Gastroesophageal sphincter (tissue), 4 donors: ENCODE measurements at regions not wholly inside any gene's neighbourhood (a gene's known extent, or its start where the extent isn't known, plus 50 kb on each side); places are given as distances from the start of the nearest gene placed in this dataset.

Source experiments
- ATAC-seq: fragments of 150-250 bp; one replicate; pipeline ENCODE4 v1.9.1; 2016; ENCODE audit warnings: mild to moderate bottlenecking, moderate library complexity
- H3K27ac ChIP-seq, 4 donors: fragments of 200-600 bp; sonication (generic) in 3 of 4; 1 replicate in 3 of 4; 2 replicates in 1 of 4; pipeline ENCODE4 v1.5.1; 2016 to 2019
- H3K27me3 ChIP-seq: fragments of 200-600 bp; sonication (generic); one replicate; pipeline ENCODE4 v1.5.1; 2019
- H3K36me3 ChIP-seq, 2 donors: fragments of 200-600 bp; sonication (generic); one replicate each; pipeline ENCODE4 v1.5.1; 2019; ENCODE audit warnings: control low read depth in 1 of 2
- H3K4me1 ChIP-seq, 3 donors: fragments of 200-600 bp; sonication (generic); 1 replicate in 2 of 3; 2 replicates in 1 of 3; pipeline ENCODE4 v1.5.1; 2016 to 2019; ENCODE audit warnings: control low read depth in 2 of 3
- H3K4me3 ChIP-seq, 2 donors: fragments of 200-600 bp; sonication (generic); one replicate each; pipeline ENCODE4 v1.5.1; 2019; ENCODE audit warnings: mild to moderate bottlenecking in 1 of 2, moderate library complexity in 1 of 2
- H3K9me3 ChIP-seq, 3 donors: fragments of 200-600 bp; sonication (generic); one replicate each; pipeline ENCODE4 v1.5.1; 2017 to 2019; ENCODE audit warnings: control low read depth in 2 of 3
- CTCF ChIP-seq, 4 experiments: fragments of 200-600 bp in 2 of 4; fragments of 450-650 bp in 2 of 4; sonication (generic) in 1 of 4; IDR thresholded peaks; one replicate each; pipeline ENCODE4 v1.5.1; 2017 to 2019; ENCODE audit warnings: antibody characterized with exemption in 4 of 4, mild to moderate bottlenecking in 2 of 4, moderate library complexity in 2 of 4
- EP300 ChIP-seq: sonication (generic); formaldehyde crosslinking; IDR thresholded peaks from one replicate; pipeline ENCODE4 v1.6.1; 2017; ENCODE audit warnings: antibody characterized with exemption, mild to moderate bottlenecking
- POLR2A ChIP-seq, 2 donors: fragments of 450-650 bp; IDR thresholded peaks; one replicate each; pipeline ENCODE4 v1.6.1; 2017; ENCODE audit warnings: antibody characterized with exemption in 2 of 2, mild to moderate bottlenecking in 2 of 2, moderate library complexity in 1 of 2
- POLR2AphosphoS5 ChIP-seq: sonication (generic); formaldehyde crosslinking; IDR thresholded peaks from one replicate; pipeline ENCODE4 v1.6.1; 2017; ENCODE audit warnings: antibody characterized with exemption
- WGBS, 2 donors: methylation state at CpG; one replicate each; pipeline ENCODE4 v1.1.5; 2018; ENCODE audit warnings: low coverage in 1 of 2; 5-methylcytosine and 5-hydroxymethylcytosine counted together

GRCh38 chr5:164191240-164191639 lies 685.8 kb downstream of the MAT2B start:
- H3K9me3 ChIP-seq, result no peaks in the 10 kb centered on the region
- WGBS, 2 donors, result 33 to 38% methylated on average over 1 to 2 of the region's 3 CpGs
- H3K27me3 ChIP-seq, result no peaks in the 10 kb centered on the region
- no peak for ATAC-seq
- TF ChIP-seq CTCF (IDR thresholded peaks at IDR 0.05), result no peak
- TF ChIP-seq POLR2AphosphoS5, result no peak
- TF ChIP-seq POLR2A (IDR thresholded peaks at IDR 0.05), result no peak
- no peak for TF ChIP-seq EP300
- H3K4me1 ChIP-seq, result no peaks in the 10 kb centered on the region
- H3K36me3 ChIP-seq, result no peaks in the 10 kb centered on the region
- no peak overlapping the region for H3K4me3 ChIP-seq
- H3K27ac ChIP-seq, result no peak overlapping the region

- H3K27ac ChIP-seq, result no peak overlapping the region
- H3K4me1 ChIP-seq, result no peaks in the 10 kb centered on the region
- no peak for ATAC-seq
- no peak overlapping the region for H3K4me3 ChIP-seq
- WGBS, 2 donors, result 26 to 31% methylated on average over 2 of the region's 2 CpGs
- TF ChIP-seq POLR2A (IDR thresholded peaks at IDR 0.05) (no peak), CTCF (IDR thresholded peaks at IDR 0.05) (no peak), EP300 (no peak), POLR2AphosphoS5 (no peak)
- H3K27me3 ChIP-seq, result no peaks in the 10 kb centered on the region
- H3K36me3 ChIP-seq, result no peaks in the 10 kb centered on the region
- peaks cover 0 to 9% (median 0%) of the 10 kb centered on the region in 3 donors for H3K9me3 ChIP-seq
Measured at GRCh38 chr5:164202338-164202737, 696.9 kb downstream of the MAT2B start.

- no peaks in the 10 kb centered on the region for H3K4me1 ChIP-seq
- H3K27me3 ChIP-seq, result no peaks in the 10 kb centered on the region
- no peak overlapping the region for H3K4me3 ChIP-seq
- 73 to 79% methylated on average over 4 of the region's 4 CpGs for WGBS, 2 donors
- H3K9me3 ChIP-seq, result peaks cover 0 to 9% (median 0%) of the 10 kb centered on the region in 3 donors
- no peaks in the 10 kb centered on the region for H3K36me3 ChIP-seq
- TF ChIP-seq POLR2A (IDR thresholded peaks at IDR 0.05) (no peak), CTCF (IDR thresholded peaks at IDR 0.05) (no peak), POLR2AphosphoS5 (no peak), EP300 (no peak)
- no peak for ATAC-seq
- no peak overlapping the region for H3K27ac ChIP-seq
Measured at GRCh38 chr5:164203581-164204225, 698.3 kb downstream of the MAT2B start.

- no peak for ATAC-seq
- TF ChIP-seq POLR2AphosphoS5 (no peak), EP300 (no peak), POLR2A (IDR thresholded peaks at IDR 0.05) (no peak), CTCF (IDR thresholded peaks at IDR 0.05) (no peak)
- Histone ChIP-seq H3K27me3 (no peaks in the 10 kb centered on the region), H3K27ac (no peak overlapping the region), H3K4me1 (no peaks in the 10 kb centered on the region), H3K9me3 (peaks cover 0 to 2% (median 0%) of the 10 kb centered on the region in 3 donors), H3K4me3 (no peak overlapping the region), H3K36me3 (no peaks in the 10 kb centered on the region)
- 79 to 84% methylated on average over 4 of the region's 4 CpGs for whole genome bisulfite sequencing, 2 donors
Measured at GRCh38 chr5:164204338-164204946, 699.0 kb downstream of the MAT2B start.

- WGBS, 2 donors, result 82 to 84% methylated on average over 2 of the region's 2 CpGs
- H3K4me3 ChIP-seq, result no peak overlapping the region
- H3K4me1 ChIP-seq, result no peaks in the 10 kb centered on the region
- H3K9me3 ChIP-seq, result no peaks in the 10 kb centered on the region
- ATAC-seq, result no peak
- no peak for TF ChIP-seq CTCF (IDR thresholded peaks at IDR 0.05)
- no peak for TF ChIP-seq POLR2AphosphoS5
- TF ChIP-seq EP300, result no peak
- TF ChIP-seq POLR2A (IDR thresholded peaks at IDR 0.05), result no peak
- H3K27me3 ChIP-seq, result no peaks in the 10 kb centered on the region
- no peak overlapping the region for H3K27ac ChIP-seq
- no peaks in the 10 kb centered on the region for H3K36me3 ChIP-seq
Measured at GRCh38 chr5:164206196-164206595, 700.8 kb downstream of the MAT2B start.
